ENCODE measurements at regions not wholly inside any gene's neighbourhood (a gene's known extent, or its start where the extent isn't known, plus 50 kb on each side); places are given as distances from the start of the nearest gene placed in this dataset.

DNA sequence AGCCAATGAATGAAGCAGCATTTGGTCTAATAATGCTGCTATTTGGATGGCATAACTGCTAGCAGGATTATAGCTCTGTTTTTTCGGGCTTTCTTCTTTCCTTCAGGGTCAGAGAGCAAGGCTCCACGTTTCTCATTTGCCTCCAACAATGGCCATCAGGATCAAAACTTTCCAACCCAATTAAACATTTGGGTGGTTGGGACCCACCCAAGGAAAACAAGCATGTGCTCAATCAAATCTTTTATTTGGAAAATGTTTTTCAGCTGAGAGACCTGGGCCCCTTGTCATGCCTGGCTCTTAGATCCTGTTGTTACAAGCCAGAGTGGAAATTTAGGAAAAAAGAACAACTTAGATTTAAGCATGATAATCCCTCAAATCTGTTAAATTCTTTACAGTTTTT is 373.1 kb upstream of the USP24 start:
- Histone ChIP-seq H3K27me3 (peaks cover 0 to 3% (median 0%) of the 10 kb centered on the region in 4 donors), H3K9me3 (no peaks in the 10 kb centered on the region), H3K4me3 (no peak overlapping the region), H3K4me1 (peaks cover 0 to 48% (median 29%) of the 10 kb centered on the region in 4 donors), H3K27ac (replicated peaks in 1 of 4) (peak overlapping the region in 1 of 4 donors; percentile 58), H3K36me3 (no peaks in the 10 kb centered on the region)
- intact Hi-C loops (cut with DNase I) = no loop called here
- WGBS = 46% methylated on average over 2 of the region's 2 CpGs
- DNase-seq (ENCODE audit: extremely low spot score) = peak; percentile 26
- no peak for TF ChIP-seq POLR2AphosphoS5 (IDR thresholded peaks at IDR 0.05)
- TF ChIP-seq POLR2A (IDR thresholded peaks at IDR 0.05; ENCODE audit: low read depth) = no peak
- TF ChIP-seq, protein P1, sequence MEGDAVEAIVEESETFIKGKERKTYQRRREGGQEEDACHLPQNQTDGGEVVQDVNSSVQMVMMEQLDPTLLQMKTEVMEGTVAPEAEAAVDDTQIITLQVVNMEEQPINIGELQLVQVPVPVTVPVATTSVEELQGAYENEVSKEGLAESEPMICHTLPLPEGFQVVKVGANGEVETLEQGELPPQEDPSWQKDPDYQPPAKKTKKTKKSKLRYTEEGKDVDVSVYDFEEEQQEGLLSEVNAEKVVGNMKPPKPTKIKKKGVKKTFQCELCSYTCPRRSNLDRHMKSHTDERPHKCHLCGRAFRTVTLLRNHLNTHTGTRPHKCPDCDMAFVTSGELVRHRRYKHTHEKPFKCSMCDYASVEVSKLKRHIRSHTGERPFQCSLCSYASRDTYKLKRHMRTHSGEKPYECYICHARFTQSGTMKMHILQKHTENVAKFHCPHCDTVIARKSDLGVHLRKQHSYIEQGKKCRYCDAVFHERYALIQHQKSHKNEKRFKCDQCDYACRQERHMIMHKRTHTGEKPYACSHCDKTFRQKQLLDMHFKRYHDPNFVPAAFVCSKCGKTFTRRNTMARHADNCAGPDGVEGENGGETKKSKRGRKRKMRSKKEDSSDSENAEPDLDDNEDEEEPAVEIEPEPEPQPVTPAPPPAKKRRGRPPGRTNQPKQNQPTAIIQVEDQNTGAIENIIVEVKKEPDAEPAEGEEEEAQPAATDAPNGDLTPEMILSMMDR (IDR thresholded peaks at IDR 0.05) = no peak
- no peak for TF ChIP-seq EP300 (IDR thresholded peaks at IDR 0.05)

DNA sequence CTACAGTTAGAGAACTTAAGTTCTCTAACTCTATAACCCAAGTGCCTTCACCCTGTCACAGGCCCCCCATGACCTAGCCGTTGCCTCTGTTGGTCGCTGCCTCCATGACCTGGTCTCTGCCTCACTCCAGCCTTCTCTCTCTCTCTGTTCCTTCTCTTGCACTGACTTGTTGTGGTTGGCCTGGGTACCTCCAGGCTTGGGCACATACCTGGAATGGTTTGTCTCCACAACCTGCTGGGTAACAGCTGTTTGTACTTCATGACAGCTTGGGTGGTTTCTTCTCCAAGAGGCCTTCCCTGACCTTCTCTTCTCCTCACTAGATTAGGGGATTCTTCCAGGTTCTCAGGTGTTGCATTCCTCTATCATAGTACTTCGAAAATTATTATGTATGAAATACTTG is 371.6 kb upstream of the USP24 start:
- no peak overlapping the region for H3K27ac ChIP-seq (replicated peaks in 1 of 4)
- TF ChIP-seq, protein P1 (IDR thresholded peaks at IDR 0.05) = no peak
- TF ChIP-seq EP300 (IDR thresholded peaks at IDR 0.05) = no peak
- TF ChIP-seq POLR2AphosphoS5 (IDR thresholded peaks at IDR 0.05) = no peak
- no peak for TF ChIP-seq POLR2A (IDR thresholded peaks at IDR 0.05; ENCODE audit: low read depth)
- intact Hi-C loops (cut with DNase I) = no loop called here
- WGBS = 92% methylated on average over 3 of the region's 3 CpGs
- peaks cover 0 to 51% (median 34%) of the 10 kb centered on the region in 4 donors for H3K4me1 ChIP-seq
- no peaks in the 10 kb centered on the region for H3K36me3 ChIP-seq
- peaks cover 0 to 3% (median 0%) of the 10 kb centered on the region in 4 donors for H3K27me3 ChIP-seq
- H3K9me3 ChIP-seq = no peaks in the 10 kb centered on the region
- peak; percentile 82 for DNase-seq (ENCODE audit: extremely low spot score)
- H3K4me3 ChIP-seq = no peak overlapping the region

DNA sequence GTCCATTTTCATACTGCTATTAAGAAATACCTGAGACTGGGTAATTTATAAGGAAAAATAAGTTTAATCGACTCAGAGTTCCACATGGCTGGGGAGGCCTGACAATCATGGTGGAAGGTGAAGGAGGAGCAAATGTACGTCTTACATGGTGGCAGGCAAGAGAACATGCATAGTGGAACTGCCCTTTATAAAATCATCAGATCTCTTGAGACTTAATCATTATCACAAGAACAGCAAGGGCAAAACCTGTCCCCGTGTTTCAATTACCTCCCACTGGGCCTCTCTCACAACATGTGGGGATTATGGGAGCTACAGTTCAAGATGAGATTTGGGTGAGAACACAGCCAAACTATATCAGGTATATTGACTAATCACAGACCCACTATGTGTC is 370.2 kb upstream of the USP24 start:
- Histone ChIP-seq H3K36me3 (no peaks in the 10 kb centered on the region), H3K9me3 (no peaks in the 10 kb centered on the region), H3K4me3 (no peak overlapping the region), H3K4me1 (peaks cover 0 to 65% (median 43%) of the 10 kb centered on the region in 4 donors), H3K27ac (replicated peaks in 1 of 4) (peak overlapping the region in 3 of 4 donors; percentile 33 to 56 (median 45)), H3K27me3 (peaks cover 0 to 3% (median 0%) of the 10 kb centered on the region in 4 donors)
- DNase-seq (ENCODE audit: extremely low spot score) = peak; percentile 64
- TF ChIP-seq, protein P1 (IDR thresholded peaks at IDR 0.05) = no peak
- TF ChIP-seq EP300 (IDR thresholded peaks at IDR 0.05) (no peak), POLR2AphosphoS5 (IDR thresholded peaks at IDR 0.05) (no peak), POLR2A (IDR thresholded peaks at IDR 0.05; ENCODE audit: low read depth) (no peak)
- intact Hi-C loops (cut with DNase I) = no loop called here
- WGBS = 85% methylated on average over 3 of the region's 3 CpGs

DNA sequence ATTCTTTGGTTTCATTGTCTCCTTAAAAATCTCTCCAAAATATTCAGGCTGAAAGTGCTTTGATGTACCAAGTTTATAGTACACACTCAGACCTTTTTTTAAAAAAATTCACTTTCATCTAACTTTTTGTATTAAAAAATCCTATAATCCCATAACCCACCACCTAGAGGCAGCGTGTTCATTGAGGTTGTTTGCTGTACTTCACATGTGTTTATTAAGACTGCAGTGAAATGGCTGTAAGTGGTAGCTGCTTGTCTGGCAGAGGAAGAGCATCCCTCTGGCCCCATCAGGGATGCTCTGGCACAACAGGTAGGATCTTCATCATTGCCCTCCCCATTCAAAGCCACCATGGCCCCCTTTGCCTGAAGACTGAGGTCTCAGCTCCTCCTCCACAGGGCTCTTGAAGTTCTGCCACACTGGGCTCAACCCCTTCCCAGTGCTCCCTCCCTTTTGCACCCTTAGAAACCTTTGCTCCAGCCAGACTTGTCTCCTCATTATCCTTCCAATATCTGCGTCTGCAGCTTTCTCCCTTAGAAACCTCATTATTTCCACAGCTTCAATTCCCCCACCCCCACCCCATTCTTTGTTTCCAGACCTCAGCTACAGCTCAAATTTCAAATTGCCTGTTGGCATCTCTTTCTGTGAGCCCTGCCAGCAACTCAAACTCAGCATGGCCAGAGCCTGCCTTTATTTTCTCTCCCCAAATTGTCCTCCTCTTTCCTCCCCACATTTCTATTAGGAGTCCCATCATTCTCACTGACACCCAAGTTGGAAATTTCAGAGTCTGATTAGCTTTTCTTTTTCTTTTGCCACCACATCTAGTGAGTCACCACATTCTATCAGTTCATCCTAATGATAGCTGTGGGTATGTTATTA is 369.6 kb upstream of the USP24 start:
- Histone ChIP-seq H3K27me3 (peaks cover 0 to 3% (median 0%) of the 10 kb centered on the region in 4 donors), H3K4me3 (no peak overlapping the region), H3K27ac (replicated peaks in 1 of 4) (peak overlapping the region in 3 of 4 donors; percentile 33 to 56 (median 45)), H3K4me1 (peaks cover 0 to 63% (median 43%) of the 10 kb centered on the region in 4 donors), H3K36me3 (no peaks in the 10 kb centered on the region), H3K9me3 (no peaks in the 10 kb centered on the region)
- peak; percentile 87 for DNase-seq (ENCODE audit: extremely low spot score)
- WGBS = 60% methylated on average over 2 of the region's 2 CpGs
- intact Hi-C loops (cut with DNase I) = no loop called here
- TF ChIP-seq POLR2AphosphoS5 (IDR thresholded peaks at IDR 0.05) = no peak
- TF ChIP-seq EP300 (IDR thresholded peaks at IDR 0.05) = no peak
- no peak for TF ChIP-seq POLR2A (IDR thresholded peaks at IDR 0.05; ENCODE audit: low read depth)
- TF ChIP-seq, protein P1 (IDR thresholded peaks at IDR 0.05) = no peak
